Activated B cell treated with CpG ODN at 0.5 μM for 24 hours (primary cell): ENCODE measurements at regions not wholly inside any gene's neighbourhood (a gene's known extent, or its start where the extent isn't known, plus 50 kb on each side); places are given as distances from the start of the nearest gene placed in this dataset.
"Not testable (repeated sequence)": the region's sequence is repeated elsewhere in the genome, so short reads cannot be mapped to it uniquely, and the experiment has no call there.

ENCODE experiments used
- ATAC-seq: fragments of 200-7000 bp; cut with Tn5 transposase; one replicate; pipeline ENCODE4 v1.10.0; 2021; ENCODE audit warnings: low read depth, mild to moderate bottlenecking, moderate library complexity
- CTCF ChIA-PET: fragments of 350-600 bp; sonication (Branson Sonifier 250); formaldehyde crosslinking; loops from one replicate; lab custom pipeline; 2021; ENCODE audit warnings: antibody characterized with exemption; lab: Charles Lee
- POLR2A ChIA-PET: fragments of 350-600 bp; sonication (Branson Sonifier 250); formaldehyde crosslinking; loops from one replicate; lab custom pipeline; 2021; ENCODE audit warnings: antibody characterized with exemption; lab: Charles Lee
- DNase-seq: peaks from one replicate; pipeline ENCODE4 v3.0.0; 2022
- H3K27ac Mint-ChIP-seq: one replicate; pipeline ENCODE4 v1.8.0; 2020; ENCODE audit warnings: mixed read lengths
- H3K27me3 Mint-ChIP-seq: one replicate; pipeline ENCODE4 v1.8.0; 2021; ENCODE audit warnings: mixed read lengths
- H3K36me3 Mint-ChIP-seq: one replicate; pipeline ENCODE4 v1.8.0; 2021; ENCODE audit warnings: low read depth, mixed read lengths
- H3K4me1 Mint-ChIP-seq: one replicate; pipeline ENCODE4 v1.8.0; 2021; ENCODE audit warnings: mixed read lengths
- H3K4me3 Mint-ChIP-seq: one replicate; pipeline ENCODE4 v1.8.0; 2020; ENCODE audit warnings: mild to moderate bottlenecking, mixed read lengths
- H3K9me3 Mint-ChIP-seq: one replicate; pipeline ENCODE4 v1.8.0; 2020; ENCODE audit warnings: mixed read lengths
- CTCF ChIP-seq: fragments of 200-600 bp; IDR thresholded peaks from one replicate; pipeline ENCODE4 v1.8.0; 2022; ENCODE audit warnings: antibody characterized with exemption, mild to moderate bottlenecking
- intact Hi-C: fragments of 100-400 bp; cut with micrococcal nuclease; formaldehyde crosslinking; loops from one replicate; pipeline ENCODE4 v1.15.1; 2024

- DNase-seq (no peak), ATAC-seq (no peak)
- Mint-ChIP-seq H3K9me3 (no peaks in the 10 kb centered on the region), H3K4me3 (no peak overlapping the region), H3K27ac (no peak overlapping the region), H3K27me3 (no peaks in the 10 kb centered on the region), H3K4me1 (peaks cover 8% of the 10 kb centered on the region), H3K36me3 (no peaks in the 10 kb centered on the region)
- CTCF ChIA-PET: no interaction called here
- intact Hi-C loops: no loop called here
- POLR2A ChIA-PET: interaction anchor here (0.6 kb wide), 1 partner anchor 53 kb away, joined by 4 read pairs; no protein-coding TSS in a partner anchor
- no peak for TF ChIP-seq CTCF
These were observed 54.2 kb upstream of the RABGAP1L start for GRCh38 chr1:174105086-174105485.

- TF ChIP-seq CTCF: no peak
- no peaks in the 10 kb centered on the region for H3K9me3 Mint-ChIP-seq
- no peaks in the 10 kb centered on the region for H3K4me1 Mint-ChIP-seq
- CTCF ChIA-PET: no interaction called here
- H3K36me3 Mint-ChIP-seq: no peaks in the 10 kb centered on the region
- H3K27ac Mint-ChIP-seq: no peak overlapping the region
- ATAC-seq (no peak), DNase-seq (no peak)
- no peak overlapping the region for H3K4me3 Mint-ChIP-seq
- intact Hi-C loops: no loop called here
- POLR2A ChIA-PET: no interaction called here
- H3K27me3 Mint-ChIP-seq: no peaks in the 10 kb centered on the region
These were observed 55.6 kb upstream of the RABGAP1L start for GRCh38 chr1:174103766-174104165.

GRCh38 chr1:174101976-174102375 is 57.3 kb upstream of the RABGAP1L start:
- H3K27me3 Mint-ChIP-seq, H3K4me3 Mint-ChIP-seq, POLR2A ChIA-PET, H3K9me3 Mint-ChIP-seq, intact Hi-C loops, H3K27ac Mint-ChIP-seq, DNase-seq, ATAC-seq, H3K36me3 Mint-ChIP-seq, H3K4me1 Mint-ChIP-seq: not testable (repeated sequence)
- CTCF ChIA-PET: interaction anchor here (0.6 kb wide), 1 partner anchor 1790 kb away, joined by 4 read pairs; no protein-coding TSS in a partner anchor

GRCh38 chr1:174097426-174097825 is 61.9 kb upstream of the RABGAP1L start:
- H3K27me3 Mint-ChIP-seq: no peaks in the 10 kb centered on the region
- intact Hi-C loops: loop anchor here (5.0 to 10.0 kb wide), 2 partner anchors 35 to 57 kb away; partner anchors contain the start of gene RABGAP1L

GRCh38 chr1:174093789-174094188 is 65.5 kb upstream of the RABGAP1L start:
- H3K27me3 Mint-ChIP-seq, H3K9me3 Mint-ChIP-seq, H3K36me3 Mint-ChIP-seq, H3K27ac Mint-ChIP-seq, POLR2A ChIA-PET, H3K4me3 Mint-ChIP-seq, DNase-seq, H3K4me1 Mint-ChIP-seq: not testable (repeated sequence)
- CTCF ChIA-PET: interaction anchor here (0.7 to 2.4 kb wide), 2 partner anchors 124 to 128 kb away, joined by 3 to 16 read pairs; no protein-coding TSS in a partner anchor
- intact Hi-C loops: loop anchor here (1.0 to 10.0 kb wide), 3 partner anchors 61 to 649 kb away; partner anchors contain the start of gene RABGAP1L
- peak; percentile 69 for ATAC-seq

More at GRCh38 chr1:174097426-174097825, 61.9 kb upstream of the RABGAP1L start:
- H3K9me3 Mint-ChIP-seq: no peaks in the 10 kb centered on the region
- H3K4me3 Mint-ChIP-seq: no peak overlapping the region
- no peak overlapping the region for H3K27ac Mint-ChIP-seq
- no peak for DNase-seq
- no peaks in the 10 kb centered on the region for H3K36me3 Mint-ChIP-seq
- TF ChIP-seq CTCF: no peak
- ATAC-seq: no peak
- ChIA-PET POLR2A (no interaction called here), CTCF (interaction anchor here (1.6 kb wide), 1 partner anchor 120 kb away, joined by 6 read pairs; no protein-coding TSS in a partner anchor)
- no peaks in the 10 kb centered on the region for H3K4me1 Mint-ChIP-seq

- Mint-ChIP-seq H3K36me3 (no peaks in the 10 kb centered on the region), H3K27me3 (no peaks in the 10 kb centered on the region), H3K4me1 (no peaks in the 10 kb centered on the region), H3K9me3 (peaks cover 9% of the 10 kb centered on the region), H3K27ac (no peak overlapping the region), H3K4me3 (no peak overlapping the region)
- ATAC-seq (no peak), DNase-seq (no peak)
- POLR2A ChIA-PET: no interaction called here
- intact Hi-C loops: loop anchor here (5.0 to 10.0 kb wide), 2 partner anchors 64 to 652 kb away; partner anchors contain the start of gene RABGAP1L
- CTCF ChIA-PET: interaction anchor here (1.5 kb wide), 1 partner anchor 172 kb away, joined by 3 read pairs; no protein-coding TSS in a partner anchor
- no peak for TF ChIP-seq CTCF
These were observed 68.3 kb upstream of the RC3H1 start for GRCh38 chr1:174090471-174090870.
